Dedifferentiated amniotic fluid mesenchymal stem cell (primary cell): ENCODE measurements at regions not wholly inside any gene's neighbourhood (a gene's known extent, or its start where the extent isn't known, plus 50 kb on each side); places are given as distances from the start of the nearest gene placed in this dataset.

Experiments
- DNase-seq: peaks from one replicate; pipeline ENCODE4 v3.0.0-alpha.2; 2016; ENCODE audit errors: extremely low spot score

DNA sequence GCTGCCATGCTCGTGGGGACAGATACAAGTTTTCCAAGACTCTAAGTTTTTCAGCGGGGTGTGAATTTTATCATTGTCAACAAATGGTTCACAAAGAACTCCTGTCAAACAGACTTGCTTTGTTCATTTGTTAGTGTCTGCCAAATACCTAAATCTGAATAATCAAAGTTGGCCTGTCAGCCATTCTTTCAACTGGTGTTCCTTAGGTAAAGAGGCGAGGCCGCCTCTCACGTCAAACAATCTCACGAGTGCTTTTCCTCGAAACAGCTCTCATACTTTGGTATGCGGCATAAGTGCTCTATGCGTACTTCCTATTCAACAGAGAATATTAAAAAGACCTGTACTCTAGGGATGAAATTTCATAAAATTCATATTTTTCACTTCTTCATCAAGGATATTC lies 51.4 kb upstream of the KANK4 start:
- no peak for DNase-seq

DNA sequence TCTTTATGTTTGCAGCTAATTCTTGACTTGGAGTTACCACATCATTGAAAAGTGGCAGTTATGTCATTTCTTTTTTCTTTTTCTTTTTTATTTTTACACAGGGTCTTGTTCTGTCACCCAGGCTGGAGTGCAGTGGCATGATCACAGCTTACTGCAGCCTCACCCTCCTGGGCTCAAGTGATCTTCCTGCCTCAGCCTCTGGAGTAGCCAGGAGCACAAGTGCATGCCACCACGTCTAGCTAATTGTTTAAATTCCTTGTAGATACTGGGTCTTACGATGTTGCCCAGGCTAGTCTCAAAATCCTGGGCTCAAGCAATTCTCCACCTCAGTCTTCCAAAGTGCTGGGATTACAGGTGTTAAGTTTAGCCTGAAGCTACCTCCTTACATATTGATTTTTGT lies 52.1 kb upstream of the KANK4 start:
- DNase-seq = no peak

- DNase-seq = no peak
Measured at GRCh38 chr1:62373221-62373620, 54.0 kb upstream of the KANK4 start.

GRCh38 chr1:62377043-62377562 lies 57.9 kb upstream of the KANK4 start:
- no peak for DNase-seq

DNA sequence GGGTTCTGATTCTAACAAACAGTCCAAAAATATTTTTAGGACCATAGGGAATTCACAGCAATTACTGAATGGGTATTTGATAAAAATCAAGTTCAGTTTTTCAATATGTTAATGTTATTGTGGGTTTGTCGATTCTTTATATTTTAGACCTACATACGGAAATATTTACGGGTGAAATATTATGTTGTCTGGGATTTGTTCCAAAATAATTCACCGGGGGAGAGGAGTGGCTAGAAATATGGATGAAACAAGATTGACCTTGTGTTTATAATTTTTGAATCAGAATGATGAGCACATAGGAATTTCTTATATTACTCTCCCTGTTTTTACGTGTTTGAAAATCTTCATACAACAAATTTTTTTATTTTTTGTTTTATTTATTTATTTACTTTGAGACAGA lies 56.7 kb upstream of the USP1 start:
- DNase-seq = no peak

- no peak for DNase-seq
Measured at GRCh38 chr1:62381831-62382657, 54.8 kb upstream of the USP1 start.

- DNase-seq = no peak
Measured at GRCh38 chr1:62382658-62382955, 54.2 kb upstream of the USP1 start.

DNA sequence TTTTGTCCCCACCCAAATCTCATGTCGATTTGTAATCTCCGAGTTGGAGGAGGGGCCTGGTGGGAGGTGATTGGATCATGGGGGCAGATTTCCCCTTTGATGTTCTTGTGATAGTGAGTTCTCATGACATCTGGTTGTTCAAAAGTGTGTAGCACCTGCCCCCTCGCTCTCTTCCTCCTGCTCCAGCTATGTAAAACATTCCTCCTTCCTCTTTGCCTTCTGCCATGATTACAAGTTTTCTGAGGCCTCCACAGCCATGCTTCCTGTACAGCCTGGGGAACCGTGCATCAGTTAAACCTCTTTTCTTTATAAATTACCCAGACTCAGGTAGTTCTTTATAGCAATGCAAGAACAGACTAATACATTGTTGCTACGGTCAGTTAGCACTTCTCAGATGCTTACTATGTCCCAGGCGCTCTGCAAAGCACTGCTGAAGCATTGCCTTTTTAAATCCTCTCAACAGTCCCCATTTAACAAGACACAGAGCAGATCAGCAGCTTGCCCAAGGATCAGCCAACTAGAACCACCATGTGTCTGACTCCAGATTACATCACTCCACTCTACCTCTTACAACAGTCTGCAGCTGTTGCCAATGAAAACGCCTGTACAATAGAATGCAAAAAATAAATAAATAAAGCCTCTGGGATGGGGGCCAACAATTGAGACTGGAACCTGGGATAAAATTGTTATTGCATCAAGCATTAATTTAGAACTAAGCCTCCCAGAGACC lies 52.4 kb upstream of the USP1 start:
- peak; percentile 96 for DNase-seq

DNA sequence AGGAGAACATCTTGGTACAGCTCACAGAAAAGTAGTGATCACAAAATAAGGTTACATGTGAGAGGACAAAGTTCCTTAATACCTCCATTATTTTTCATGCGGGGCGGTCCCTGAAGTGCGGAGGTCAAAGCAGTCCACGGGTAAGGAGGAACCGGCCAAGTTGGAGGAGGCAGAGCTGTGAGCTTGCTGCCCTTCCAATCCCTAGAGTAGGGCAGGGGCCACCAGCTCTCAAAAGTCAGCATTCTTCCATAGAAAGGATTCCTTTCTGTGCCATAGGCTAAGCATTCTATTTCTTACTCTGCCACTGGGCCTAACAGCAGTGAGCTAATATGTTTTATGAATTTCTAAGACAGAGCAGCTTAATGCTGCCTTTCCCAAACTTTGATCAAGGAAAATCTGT lies 50.9 kb upstream of the USP1 start:
- DNase-seq = no peak

- peak; percentile 17 for DNase-seq
Measured at GRCh38 chr1:62386351-62387121, 50.3 kb upstream of the USP1 start.
